PC-9 (cell line): ENCODE measurements at regions not wholly inside any gene's neighbourhood (a gene's known extent, or its start where the extent isn't known, plus 50 kb on each side); places are given as distances from the start of the nearest gene placed in this dataset.
"Not testable (repeated sequence)": the region's sequence is repeated elsewhere in the genome, so short reads cannot be mapped to it uniquely, and the experiment has no call there.

Experiments used
- BruUV-seq: library from RNA; stranded (reverse); fragments of 400-500 nt; replicated peaks from 2 replicates; lab custom pipeline; 2021; lab: Mats Ljungman, UMichigan
- CTCF ChIA-PET: fragments of 300-600 bp; sonication (Branson Sonifier 250); formaldehyde crosslinking; loops from one replicate; lab custom pipeline; 2022; ENCODE audit warnings: antibody characterized with exemption; lab: Charles Lee
- POLR2A ChIA-PET: fragments of 300-600 bp; sonication (Branson Sonifier 250); formaldehyde crosslinking; loops from one replicate; lab custom pipeline; 2022; ENCODE audit warnings: antibody characterized with exemption; ENCODE audit not compliant: unreplicated experiment; lab: Charles Lee
- DNase-seq, 2 experiments: peaks; one replicate each; pipeline versions ENCODE4 v3.0.0 to v3.0.0-alpha.2; 2015 to 2022; ENCODE audit warnings: mixed read lengths in 1 of 2
- H2AFZ ChIP-seq: fragments of 200-600 bp; sonication (generic); 2 replicates; pipeline ENCODE4 v1.8.1; 2017; ENCODE audit warnings: antibody characterized with exemption
- H3F3A ChIP-seq: fragments of 200-600 bp; sonication (generic); 2 replicates; pipeline ENCODE4 v1.8.1; 2017; ENCODE audit warnings: antibody characterized with exemption, mild to moderate bottlenecking, low read depth; ENCODE audit not compliant: insufficient read depth
- H3K27ac ChIP-seq: fragments of 200-600 bp; sonication (generic); 2 replicates; pipeline ENCODE4 v1.6.1; 2016; ENCODE audit warnings: mixed run types
- H3K27me3 ChIP-seq: fragments of 200-600 bp; sonication (generic); 2 replicates; pipeline ENCODE4 v1.6.1; 2016; ENCODE audit warnings: low read depth, mixed run types; ENCODE audit not compliant: insufficient read depth
- H3K36me3 ChIP-seq: fragments of 200-600 bp; sonication (generic); 2 replicates; pipeline ENCODE4 v1.6.1; 2016; ENCODE audit warnings: low read depth, mixed run types
- H3K4me1 ChIP-seq: fragments of 200-600 bp; sonication (generic); replicated peaks from 2 replicates; pipeline ENCODE4 v1.6.1; 2016; ENCODE audit warnings: mixed run types; ENCODE audit not compliant: insufficient read depth
- H3K4me2 ChIP-seq: fragments of 200-600 bp; sonication (generic); 2 replicates; pipeline ENCODE4 v1.6.1; 2017; ENCODE audit warnings: mixed run types
- H3K4me3 ChIP-seq: fragments of 200-600 bp; sonication (generic); 2 replicates; pipeline ENCODE4 v1.6.1; 2016; ENCODE audit warnings: mixed run types
- H3K79me2 ChIP-seq: fragments of 200-600 bp; sonication (generic); 2 replicates; pipeline ENCODE4 v1.6.1; 2017; ENCODE audit warnings: low read depth, mixed run types
- H3K9me2 ChIP-seq: fragments of 200-600 bp; sonication (generic); 2 replicates; pipeline ENCODE4 v1.8.1; 2017; ENCODE audit warnings: mild to moderate bottlenecking; ENCODE audit not compliant: insufficient read depth
- H3K9me3 ChIP-seq: fragments of 200-600 bp; sonication (generic); 2 replicates; pipeline ENCODE4 v1.8.1; 2016; ENCODE audit warnings: low read depth; ENCODE audit not compliant: insufficient read depth
- H4K20me1 ChIP-seq: fragments of 200-600 bp; sonication (generic); 2 replicates; pipeline ENCODE4 v1.8.1; 2017; ENCODE audit not compliant: insufficient read depth
- CTCF ChIP-seq: fragments of 200-600 bp; sonication (generic); conservative IDR thresholded peaks from 2 replicates; pipeline ENCODE4 v1.6.1; 2017; ENCODE audit warnings: mixed run types, antibody characterized with exemption, mild to moderate bottlenecking, moderate library complexity
- EZH2 ChIP-seq: fragments of 200-600 bp; sonication (generic); IDR thresholded peaks from 2 replicates; pipeline ENCODE4 v1.8.0; 2017; ENCODE audit warnings: antibody characterized with exemption, low read depth
- intact Hi-C: fragments of 100-400 bp; cut with micrococcal nuclease; formaldehyde crosslinking; loops from one replicate; pipeline ENCODE4 v1.10.0; 2022; ENCODE audit not compliant: unreplicated experiment

- DNase-seq, result no peak
- Histone ChIP-seq H3K79me2 (no peaks in the 10 kb centered on the region), H3K4me3 (no peak overlapping the region), H3K27me3 (no peaks in the 10 kb centered on the region), H3K4me1 (no peaks in the 10 kb centered on the region), H3K4me2 (no peak overlapping the region), H3K27ac (no peak overlapping the region), H3K9me3 (0 out of 2 replicates have a peak, but pooled peaks cover 3% of the 10 kb centered on the region), H4K20me1 (no peaks in the 10 kb centered on the region), H2AFZ (no peak overlapping the region), H3K9me2 (no peaks in the 10 kb centered on the region), H3K36me3 (no peaks in the 10 kb centered on the region), H3F3A (no peaks in the 10 kb centered on the region)
- TF ChIP-seq EZH2, result no peak
- no peak for TF ChIP-seq CTCF
- ChIA-PET CTCF (no interaction called here), POLR2A (no interaction called here)
- intact Hi-C loops, result no loop called here
- BruUV-seq, result no TSS peak
These were observed 119.6 kb upstream of the NPY start for GRCh38 chr7:24164401-24164800.

- no peak for DNase-seq
- ChIA-PET CTCF (no interaction called here), POLR2A (no interaction called here)
- no peaks in the 10 kb centered on the region for H3K79me2 ChIP-seq
- H3K4me3 ChIP-seq, result no peak overlapping the region
- H3F3A ChIP-seq, result no peaks in the 10 kb centered on the region
- intact Hi-C loops, result loop anchor here (5.0 kb wide), 1 partner anchor 162 kb away; no protein-coding TSS in a partner anchor
- no peaks in the 10 kb centered on the region for H4K20me1 ChIP-seq
- no peaks in the 10 kb centered on the region for H3K27me3 ChIP-seq
- no peaks in the 10 kb centered on the region for H3K9me3 ChIP-seq
- H3K4me2 ChIP-seq, result no peak overlapping the region
- no peaks in the 10 kb centered on the region for H3K9me2 ChIP-seq
- H3K36me3 ChIP-seq, result no peaks in the 10 kb centered on the region
- no peaks in the 10 kb centered on the region for H3K4me1 ChIP-seq
- TF ChIP-seq EZH2 (no peak), CTCF (no peak)
- H3K27ac ChIP-seq, result no peak overlapping the region
- no peak overlapping the region for H2AFZ ChIP-seq
- no TSS peak for BruUV-seq
These were observed 114.8 kb upstream of the NPY start for GRCh38 chr7:24169077-24169624.

GRCh38 chr7:24171951-24172350 lies 112.0 kb upstream of the NPY start:
- H3K4me2 ChIP-seq, intact Hi-C loops, POLR2A ChIA-PET, H3K9me2 ChIP-seq, H3K27ac ChIP-seq, H3K4me1 ChIP-seq, H2AFZ ChIP-seq, CTCF ChIA-PET, H3K27me3 ChIP-seq, H3K79me2 ChIP-seq, H3K9me3 ChIP-seq, H3K36me3 ChIP-seq, DNase-seq, H3K4me3 ChIP-seq, BruUV-seq, H4K20me1 ChIP-seq, H3F3A ChIP-seq: not testable (repeated sequence)

GRCh38 chr7:24172856-24173255 lies 111.1 kb upstream of the NPY start:
- Histone ChIP-seq H3F3A (no peaks in the 10 kb centered on the region), H3K4me1 (no peaks in the 10 kb centered on the region), H3K27ac (no peak overlapping the region), H3K9me3 (0 out of 2 replicates have a peak, but pooled peaks cover 5% of the 10 kb centered on the region), H3K4me2 (no peak overlapping the region), H3K9me2 (no peaks in the 10 kb centered on the region), H3K4me3 (no peak overlapping the region), H3K79me2 (no peaks in the 10 kb centered on the region), H4K20me1 (no peaks in the 10 kb centered on the region), H2AFZ (no peak overlapping the region), H3K36me3 (no peaks in the 10 kb centered on the region), H3K27me3 (no peaks in the 10 kb centered on the region)
- DNase-seq, result no peak
- no TSS peak for BruUV-seq
- CTCF ChIA-PET, result no interaction called here
- intact Hi-C loops, result no loop called here
- POLR2A ChIA-PET, result no interaction called here
- no peak for TF ChIP-seq CTCF
- TF ChIP-seq EZH2, result no peak
